Lower leg skin (tissue), 3 donors: ENCODE measurements at regions not wholly inside any gene's neighbourhood (a gene's known extent, or its start where the extent isn't known, plus 50 kb on each side); places are given as distances from the start of the nearest gene placed in this dataset.

Source experiments
- CTCF ChIP-seq, 3 donors: fragments of 450-650 bp; IDR thresholded peaks; one replicate each; pipeline ENCODE4 v1.5.1; 2016; ENCODE audit warnings: antibody characterized with exemption in 3 of 3, mild to moderate bottlenecking in 3 of 3, moderate library complexity in 2 of 3
- POLR2A ChIP-seq, 2 donors: fragments of 450-650 bp; IDR thresholded peaks; one replicate each; pipeline ENCODE4 v1.6.1; 2016 to 2017; ENCODE audit warnings: antibody characterized with exemption in 2 of 2, mild to moderate bottlenecking in 1 of 2, moderate library complexity in 1 of 2

- TF ChIP-seq CTCF (IDR thresholded peaks at IDR 0.05) (no peak), POLR2A (IDR thresholded peaks at IDR 0.05) (no peak)
Observed at GRCh38 chr2:13545320-13545719, 828.6 kb downstream of the TRIB2 start.
